WTC11 (cell line): ENCODE measurements at regions not wholly inside any gene's neighbourhood (a gene's known extent, or its start where the extent isn't known, plus 50 kb on each side); places are given as distances from the start of the nearest gene placed in this dataset.
"Not testable (repeated sequence)": the region's sequence is repeated elsewhere in the genome, so short reads cannot be mapped to it uniquely, and the experiment has no call there.

Experiments used
- ATAC-seq: fragments of 200-7000 bp; cut with Tn5 transposase; 2 replicates; pipeline ENCODE4 v1.10.0; 2021; ENCODE audit warnings: mild to moderate bottlenecking, moderate library complexity
- CTCF ChIA-PET: fragments of 300-600 bp; sonication (Branson Sonifier 250); formaldehyde crosslinking; loops from one replicate; lab custom pipeline; 2021; ENCODE audit warnings: antibody characterized with exemption; lab: Charles Lee
- POLR2A ChIA-PET: fragments of 350-600 bp; sonication (Branson Sonifier 250); formaldehyde crosslinking; loops from one replicate; lab custom pipeline; 2021; ENCODE audit warnings: antibody characterized with exemption; lab: Charles Lee
- DNase-seq: peaks from one replicate; pipeline ENCODE4 v3.0.0; 2021; ENCODE audit warnings: low spot score
- H3K27ac Mint-ChIP-seq: 2 replicates; pipeline ENCODE4 v1.8.0; 2021; ENCODE audit warnings: mixed read lengths
- H3K27me3 Mint-ChIP-seq: 2 replicates; pipeline ENCODE4 v1.8.0; 2021; ENCODE audit warnings: low read depth, mild to moderate bottlenecking, moderate library complexity, mixed read lengths
- H3K36me3 Mint-ChIP-seq: 2 replicates; pipeline ENCODE4 v1.8.0; 2021; ENCODE audit warnings: mixed read lengths
- H3K4me1 Mint-ChIP-seq: 2 replicates; pipeline ENCODE4 v1.8.0; 2022; ENCODE audit warnings: mixed read lengths
- H3K4me3 Mint-ChIP-seq: 2 replicates; pipeline ENCODE4 v1.8.0; 2021; ENCODE audit warnings: mild to moderate bottlenecking, moderate library complexity, mixed read lengths
- H3K9me3 Mint-ChIP-seq: 2 replicates; pipeline ENCODE4 v1.8.0; 2021; ENCODE audit warnings: mixed read lengths
- CREM ChIP-seq: sonication (generic); formaldehyde crosslinking; IDR thresholded peaks from 2 replicates; pipeline ENCODE4 v1.8.1; 2022; ENCODE audit warnings: mild to moderate bottlenecking, missing genetic modification reagents, moderate library complexity
- ELF4 ChIP-seq: sonication (generic); formaldehyde crosslinking; IDR thresholded peaks from 2 replicates; pipeline ENCODE4 v1.8.1; 2022; ENCODE audit warnings: low read depth, mild to moderate bottlenecking, moderate library complexity, missing genetic modification reagents
- FOXJ3 ChIP-seq: sonication (generic); formaldehyde crosslinking; IDR thresholded peaks from 2 replicates; pipeline ENCODE4 v1.9.0; 2021; ENCODE audit warnings: missing genetic modification reagents, mild to moderate bottlenecking, borderline replicate concordance
- KAT7 ChIP-seq: sonication (generic); formaldehyde crosslinking; IDR thresholded peaks from 2 replicates; pipeline ENCODE4 v1.8.1; 2023; ENCODE audit warnings: missing genetic modification reagents, mild to moderate bottlenecking, borderline replicate concordance
- RELA ChIP-seq: sonication (generic); formaldehyde crosslinking; IDR thresholded peaks from 2 replicates; pipeline ENCODE4 v1.8.1; 2022; ENCODE audit warnings: missing genetic modification reagents, mild to moderate bottlenecking, borderline replicate concordance
- SMAD3 ChIP-seq: sonication (generic); formaldehyde crosslinking; IDR thresholded peaks from 2 replicates; pipeline ENCODE4 v1.8.0; 2022; ENCODE audit warnings: missing genetic modification reagents, mild to moderate bottlenecking, borderline replicate concordance
- SOX15 ChIP-seq: fragments of 250-450 bp; sonication (Bioruptor Pico); IDR thresholded peaks from 2 replicates; pipeline ENCODE4 v1.9.0; 2021; ENCODE audit warnings: mild to moderate bottlenecking
- TEAD1 ChIP-seq: sonication (generic); formaldehyde crosslinking; IDR thresholded peaks from 2 replicates; pipeline ENCODE4 v1.8.0; 2022; ENCODE audit warnings: mild to moderate bottlenecking, missing genetic modification reagents
- TEAD4 ChIP-seq: sonication (generic); formaldehyde crosslinking; IDR thresholded peaks from 2 replicates; pipeline ENCODE4 v1.8.0; 2022; ENCODE audit warnings: mild to moderate bottlenecking, missing genetic modification reagents
- ZNF219 ChIP-seq: sonication (generic); formaldehyde crosslinking; IDR thresholded peaks from 2 replicates; pipeline ENCODE4 v1.8.0; 2023; ENCODE audit warnings: missing genetic modification reagents, mild to moderate bottlenecking, borderline replicate concordance
- ZNF232 ChIP-seq: sonication (generic); formaldehyde crosslinking; IDR thresholded peaks from 2 replicates; pipeline ENCODE4 v1.8.0; 2022; ENCODE audit warnings: mild to moderate bottlenecking, missing genetic modification reagents
- ZNF263 ChIP-seq: sonication (generic); formaldehyde crosslinking; IDR thresholded peaks from 2 replicates; pipeline ENCODE4 v1.8.1; 2022; ENCODE audit warnings: low read depth, mild to moderate bottlenecking, moderate library complexity, missing genetic modification reagents
- TF ChIP-seq, protein P1 (sequence below): fragments of 250-450 bp; sonication (Bioruptor Pico); IDR thresholded peaks from 2 replicates; pipeline ENCODE4 v1.9.0; 2021; ENCODE audit warnings: mild to moderate bottlenecking, borderline replicate concordance
- TF ChIP-seq, protein P2 (sequence below): sonication (generic); formaldehyde crosslinking; IDR thresholded peaks from 2 replicates; pipeline ENCODE4 v1.8.0; 2023; ENCODE audit warnings: missing genetic modification reagents, mild to moderate bottlenecking, borderline replicate concordance
- TF ChIP-seq, protein P3 (sequence below): sonication (generic); formaldehyde crosslinking; IDR thresholded peaks from 2 replicates; pipeline ENCODE4 v1.8.1; 2022; ENCODE audit warnings: missing genetic modification reagents, borderline replicate concordance
- TF ChIP-seq, protein P4 (sequence below): sonication (generic); formaldehyde crosslinking; IDR thresholded peaks from 2 replicates; pipeline ENCODE4 v1.8.1; 2023; ENCODE audit warnings: mild to moderate bottlenecking, missing genetic modification reagents, moderate library complexity
- TF ChIP-seq, protein P5 (sequence below): sonication (generic); formaldehyde crosslinking; IDR thresholded peaks from 2 replicates; pipeline ENCODE4 v1.8.0; 2023; ENCODE audit warnings: missing genetic modification reagents

DNA sequence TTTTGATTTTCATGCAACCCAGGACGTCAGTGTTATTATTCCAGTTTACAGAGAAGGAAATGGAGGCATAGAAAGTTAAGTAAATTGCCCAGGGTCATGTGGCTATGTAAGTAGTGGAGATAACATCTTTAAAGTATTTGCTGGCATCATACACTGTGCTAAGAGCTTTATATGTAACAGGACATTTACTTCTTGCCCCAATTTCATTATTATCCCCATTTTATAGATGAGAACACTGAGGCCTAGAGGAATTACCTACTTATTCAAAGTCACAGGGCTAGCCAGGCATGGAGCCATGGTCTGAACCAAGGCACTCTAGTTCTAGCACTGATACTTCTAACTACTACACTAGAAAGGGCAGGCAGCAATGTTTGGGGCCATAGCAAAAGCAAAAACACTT lies 107.3 kb upstream of the ANKRD28 start (continued):
- TF ChIP-seq, protein P1, sequence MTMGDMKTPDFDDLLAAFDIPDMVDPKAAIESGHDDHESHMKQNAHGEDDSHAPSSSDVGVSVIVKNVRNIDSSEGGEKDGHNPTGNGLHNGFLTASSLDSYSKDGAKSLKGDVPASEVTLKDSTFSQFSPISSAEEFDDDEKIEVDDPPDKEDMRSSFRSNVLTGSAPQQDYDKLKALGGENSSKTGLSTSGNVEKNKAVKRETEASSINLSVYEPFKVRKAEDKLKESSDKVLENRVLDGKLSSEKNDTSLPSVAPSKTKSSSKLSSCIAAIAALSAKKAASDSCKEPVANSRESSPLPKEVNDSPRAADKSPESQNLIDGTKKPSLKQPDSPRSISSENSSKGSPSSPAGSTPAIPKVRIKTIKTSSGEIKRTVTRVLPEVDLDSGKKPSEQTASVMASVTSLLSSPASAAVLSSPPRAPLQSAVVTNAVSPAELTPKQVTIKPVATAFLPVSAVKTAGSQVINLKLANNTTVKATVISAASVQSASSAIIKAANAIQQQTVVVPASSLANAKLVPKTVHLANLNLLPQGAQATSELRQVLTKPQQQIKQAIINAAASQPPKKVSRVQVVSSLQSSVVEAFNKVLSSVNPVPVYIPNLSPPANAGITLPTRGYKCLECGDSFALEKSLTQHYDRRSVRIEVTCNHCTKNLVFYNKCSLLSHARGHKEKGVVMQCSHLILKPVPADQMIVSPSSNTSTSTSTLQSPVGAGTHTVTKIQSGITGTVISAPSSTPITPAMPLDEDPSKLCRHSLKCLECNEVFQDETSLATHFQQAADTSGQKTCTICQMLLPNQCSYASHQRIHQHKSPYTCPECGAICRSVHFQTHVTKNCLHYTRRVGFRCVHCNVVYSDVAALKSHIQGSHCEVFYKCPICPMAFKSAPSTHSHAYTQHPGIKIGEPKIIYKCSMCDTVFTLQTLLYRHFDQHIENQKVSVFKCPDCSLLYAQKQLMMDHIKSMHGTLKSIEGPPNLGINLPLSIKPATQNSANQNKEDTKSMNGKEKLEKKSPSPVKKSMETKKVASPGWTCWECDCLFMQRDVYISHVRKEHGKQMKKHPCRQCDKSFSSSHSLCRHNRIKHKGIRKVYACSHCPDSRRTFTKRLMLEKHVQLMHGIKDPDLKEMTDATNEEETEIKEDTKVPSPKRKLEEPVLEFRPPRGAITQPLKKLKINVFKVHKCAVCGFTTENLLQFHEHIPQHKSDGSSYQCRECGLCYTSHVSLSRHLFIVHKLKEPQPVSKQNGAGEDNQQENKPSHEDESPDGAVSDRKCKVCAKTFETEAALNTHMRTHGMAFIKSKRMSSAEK (CRISPR knock-in tag): no peak
- TF ChIP-seq TEAD1 (CRISPR knock-in tag): no peak
- TF ChIP-seq SOX15 (CRISPR knock-in tag): no peak
- TF ChIP-seq ZNF263 (CRISPR knock-in tag): no peak
- TF ChIP-seq, protein P2, sequence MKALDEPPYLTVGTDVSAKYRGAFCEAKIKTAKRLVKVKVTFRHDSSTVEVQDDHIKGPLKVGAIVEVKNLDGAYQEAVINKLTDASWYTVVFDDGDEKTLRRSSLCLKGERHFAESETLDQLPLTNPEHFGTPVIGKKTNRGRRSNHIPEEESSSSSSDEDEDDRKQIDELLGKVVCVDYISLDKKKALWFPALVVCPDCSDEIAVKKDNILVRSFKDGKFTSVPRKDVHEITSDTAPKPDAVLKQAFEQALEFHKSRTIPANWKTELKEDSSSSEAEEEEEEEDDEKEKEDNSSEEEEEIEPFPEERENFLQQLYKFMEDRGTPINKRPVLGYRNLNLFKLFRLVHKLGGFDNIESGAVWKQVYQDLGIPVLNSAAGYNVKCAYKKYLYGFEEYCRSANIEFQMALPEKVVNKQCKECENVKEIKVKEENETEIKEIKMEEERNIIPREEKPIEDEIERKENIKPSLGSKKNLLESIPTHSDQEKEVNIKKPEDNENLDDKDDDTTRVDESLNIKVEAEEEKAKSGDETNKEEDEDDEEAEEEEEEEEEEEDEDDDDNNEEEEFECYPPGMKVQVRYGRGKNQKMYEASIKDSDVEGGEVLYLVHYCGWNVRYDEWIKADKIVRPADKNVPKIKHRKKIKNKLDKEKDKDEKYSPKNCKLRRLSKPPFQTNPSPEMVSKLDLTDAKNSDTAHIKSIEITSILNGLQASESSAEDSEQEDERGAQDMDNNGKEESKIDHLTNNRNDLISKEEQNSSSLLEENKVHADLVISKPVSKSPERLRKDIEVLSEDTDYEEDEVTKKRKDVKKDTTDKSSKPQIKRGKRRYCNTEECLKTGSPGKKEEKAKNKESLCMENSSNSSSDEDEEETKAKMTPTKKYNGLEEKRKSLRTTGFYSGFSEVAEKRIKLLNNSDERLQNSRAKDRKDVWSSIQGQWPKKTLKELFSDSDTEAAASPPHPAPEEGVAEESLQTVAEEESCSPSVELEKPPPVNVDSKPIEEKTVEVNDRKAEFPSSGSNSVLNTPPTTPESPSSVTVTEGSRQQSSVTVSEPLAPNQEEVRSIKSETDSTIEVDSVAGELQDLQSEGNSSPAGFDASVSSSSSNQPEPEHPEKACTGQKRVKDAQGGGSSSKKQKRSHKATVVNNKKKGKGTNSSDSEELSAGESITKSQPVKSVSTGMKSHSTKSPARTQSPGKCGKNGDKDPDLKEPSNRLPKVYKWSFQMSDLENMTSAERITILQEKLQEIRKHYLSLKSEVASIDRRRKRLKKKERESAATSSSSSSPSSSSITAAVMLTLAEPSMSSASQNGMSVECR (CRISPR knock-in tag): no peak
- TF ChIP-seq, all 79 proteins: peak for 0

DNA sequence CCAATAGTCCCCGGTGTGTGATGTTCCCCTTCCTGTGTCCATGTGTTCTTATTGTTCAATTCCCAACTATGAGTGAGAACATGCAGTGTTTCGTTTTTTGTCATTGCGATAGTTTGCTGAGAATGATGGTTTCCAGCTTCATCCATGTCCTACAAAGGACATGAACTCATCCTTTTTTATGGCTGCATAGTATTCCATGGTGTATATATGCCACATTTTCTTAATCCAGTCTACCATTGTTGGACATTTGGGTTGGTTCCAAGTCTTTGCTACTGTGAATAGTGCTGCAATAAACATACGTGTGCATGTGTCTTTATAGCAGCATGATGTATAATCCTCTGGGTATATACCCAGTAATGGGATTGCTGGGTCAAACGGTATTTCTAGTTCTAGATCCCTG lies 109.6 kb upstream of the ANKRD28 start:
- Mint-ChIP-seq H3K9me3 (peaks cover 29% of the 10 kb centered on the region), H3K36me3 (peaks cover 11% of the 10 kb centered on the region)
- DNase-seq, H3K27me3 Mint-ChIP-seq, CTCF ChIA-PET, POLR2A ChIA-PET, ATAC-seq, H3K4me3 Mint-ChIP-seq, H3K4me1 Mint-ChIP-seq, H3K27ac Mint-ChIP-seq: not testable (repeated sequence)

DNA sequence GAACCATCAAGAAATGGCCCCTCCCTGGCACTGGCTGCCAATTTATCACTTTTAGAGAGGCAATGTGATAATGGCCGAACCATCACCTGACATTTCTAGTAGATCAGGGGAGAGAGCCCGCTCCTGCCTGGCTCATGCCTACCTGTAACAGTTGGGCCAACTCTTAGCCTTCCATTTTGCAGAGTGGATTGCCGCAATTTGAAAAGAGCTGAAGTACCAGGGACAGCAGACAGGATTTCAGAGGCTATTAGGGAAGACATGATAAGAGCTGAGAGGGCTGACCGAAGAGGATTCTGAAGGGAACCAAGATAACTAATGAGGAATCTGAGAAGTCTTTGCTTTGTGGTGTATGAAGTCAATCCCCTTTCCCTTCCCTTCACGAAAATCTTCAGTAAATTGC lies 121.2 kb upstream of the ANKRD28 start:
- ATAC-seq (no peak), DNase-seq (no peak)
- CTCF ChIA-PET: no interaction called here
- Mint-ChIP-seq H3K4me3 (no peak overlapping the region), H3K27ac (no peak overlapping the region), H3K4me1 (no peaks in the 10 kb centered on the region), H3K27me3 (no peaks in the 10 kb centered on the region; the same call in 1 of the 2 replicates), H3K9me3 (peaks cover 5% of the 10 kb centered on the region), H3K36me3 (peaks cover 4% of the 10 kb centered on the region)
- POLR2A ChIA-PET: no interaction called here
- TF ChIP-seq RELA (CRISPR knock-in tag) (no peak), FOXJ3 (CRISPR knock-in tag) (no peak)
- TF ChIP-seq, protein P3, sequence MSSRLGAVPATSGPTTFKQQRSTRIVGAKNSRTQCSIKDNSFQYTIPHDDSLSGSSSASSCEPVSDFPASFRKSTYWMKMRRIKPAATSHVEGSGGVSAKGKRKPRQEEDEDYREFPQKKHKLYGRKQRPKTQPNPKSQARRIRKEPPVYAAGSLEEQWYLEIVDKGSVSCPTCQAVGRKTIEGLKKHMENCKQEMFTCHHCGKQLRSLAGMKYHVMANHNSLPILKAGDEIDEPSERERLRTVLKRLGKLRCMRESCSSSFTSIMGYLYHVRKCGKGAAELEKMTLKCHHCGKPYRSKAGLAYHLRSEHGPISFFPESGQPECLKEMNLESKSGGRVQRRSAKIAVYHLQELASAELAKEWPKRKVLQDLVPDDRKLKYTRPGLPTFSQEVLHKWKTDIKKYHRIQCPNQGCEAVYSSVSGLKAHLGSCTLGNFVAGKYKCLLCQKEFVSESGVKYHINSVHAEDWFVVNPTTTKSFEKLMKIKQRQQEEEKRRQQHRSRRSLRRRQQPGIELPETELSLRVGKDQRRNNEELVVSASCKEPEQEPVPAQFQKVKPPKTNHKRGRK: no peak

DNA sequence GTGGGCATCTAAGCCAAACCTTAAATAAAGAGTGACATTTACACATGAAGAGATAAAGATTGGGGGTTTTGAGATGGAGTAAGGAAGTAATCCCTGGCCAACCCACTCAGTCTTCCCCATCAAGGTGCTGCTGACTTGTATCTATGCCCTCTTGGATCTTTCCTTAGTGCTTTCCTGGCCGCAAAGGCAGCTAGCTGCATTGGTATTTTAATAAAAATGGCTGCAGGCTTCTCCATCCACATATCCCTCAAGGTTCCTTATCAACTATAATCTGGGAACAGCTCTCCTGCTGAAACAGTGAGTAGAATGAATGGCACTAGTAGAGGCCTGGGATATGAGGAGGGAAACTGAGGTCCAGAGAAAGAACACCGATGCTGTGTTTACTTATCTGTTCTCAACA lies 122.2 kb upstream of the ANKRD28 start:
- CTCF ChIA-PET: no interaction called here
- Mint-ChIP-seq H3K4me3 (no peak overlapping the region), H3K27me3 (no peaks in the 10 kb centered on the region; the same call in 1 of the 2 replicates), H3K9me3 (no peaks in the 10 kb centered on the region), H3K4me1 (no peaks in the 10 kb centered on the region), H3K27ac (no peak overlapping the region), H3K36me3 (no peaks in the 10 kb centered on the region)
- ATAC-seq: no peak
- no peak for DNase-seq
- POLR2A ChIA-PET: no interaction called here
- TF ChIP-seq KAT7 (CRISPR knock-in tag) (no peak), CREM (CRISPR knock-in tag) (no peak), ZNF219 (no peak), TEAD4 (CRISPR knock-in tag) (no peak), ZNF232 (CRISPR knock-in tag) (no peak), ELF4 (no peak), SMAD3 (CRISPR knock-in tag) (no peak)
- TF ChIP-seq, protein P4, sequence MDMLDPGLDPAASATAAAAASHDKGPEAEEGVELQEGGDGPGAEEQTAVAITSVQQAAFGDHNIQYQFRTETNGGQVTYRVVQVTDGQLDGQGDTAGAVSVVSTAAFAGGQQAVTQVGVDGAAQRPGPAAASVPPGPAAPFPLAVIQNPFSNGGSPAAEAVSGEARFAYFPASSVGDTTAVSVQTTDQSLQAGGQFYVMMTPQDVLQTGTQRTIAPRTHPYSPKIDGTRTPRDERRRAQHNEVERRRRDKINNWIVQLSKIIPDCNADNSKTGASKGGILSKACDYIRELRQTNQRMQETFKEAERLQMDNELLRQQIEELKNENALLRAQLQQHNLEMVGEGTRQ (CRISPR knock-in tag): no peak
- TF ChIP-seq, protein P5, sequence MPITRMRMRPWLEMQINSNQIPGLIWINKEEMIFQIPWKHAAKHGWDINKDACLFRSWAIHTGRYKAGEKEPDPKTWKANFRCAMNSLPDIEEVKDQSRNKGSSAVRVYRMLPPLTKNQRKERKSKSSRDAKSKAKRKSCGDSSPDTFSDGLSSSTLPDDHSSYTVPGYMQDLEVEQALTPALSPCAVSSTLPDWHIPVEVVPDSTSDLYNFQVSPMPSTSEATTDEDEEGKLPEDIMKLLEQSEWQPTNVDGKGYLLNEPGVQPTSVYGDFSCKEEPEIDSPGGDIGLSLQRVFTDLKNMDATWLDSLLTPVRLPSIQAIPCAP (CRISPR knock-in tag): no peak
